ENCODE measurements at regions not wholly inside any gene's neighbourhood (a gene's known extent, or its start where the extent isn't known, plus 50 kb on each side); places are given as distances from the start of the nearest gene placed in this dataset.

DNA sequence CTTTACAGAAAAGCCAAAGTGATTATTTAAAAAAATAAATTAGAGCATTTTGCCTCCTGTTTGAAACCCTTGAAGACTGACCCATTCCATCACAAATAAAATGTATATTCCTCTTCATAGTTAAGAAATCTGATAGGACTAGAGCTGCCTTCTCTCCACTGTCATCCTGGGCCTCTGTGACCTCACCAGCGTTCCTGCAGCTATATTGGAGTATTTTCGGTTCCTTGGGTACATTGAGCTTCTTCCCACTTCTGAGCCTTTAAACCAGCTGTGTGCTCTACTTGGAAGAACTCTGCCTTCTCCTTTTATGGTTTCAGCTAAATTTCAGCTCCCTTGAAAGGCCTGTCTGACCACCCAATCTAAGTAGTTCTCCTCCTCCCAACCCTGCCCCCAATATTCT, 99.1 kb upstream of the ABCA1 start:
- TF ChIP-seq FOS (IDR thresholded peaks at IDR 0.05; ENCODE audit: borderline replicate concordance, insufficient read depth, low read length) (no peak), POLR2AphosphoS5 (IDR thresholded peaks at IDR 0.05; ENCODE audit: insufficient read depth, low read depth, low read length) (no peak), MYC (IDR thresholded peaks at IDR 0.05; ENCODE audit: low read depth, low read length) (no peak), EZH2 (IDR thresholded peaks at IDR 0.05; ENCODE audit: borderline replicate concordance, low read depth, low read length, severe bottlenecking) (no peak), POLR2A (IDR thresholded peaks at IDR 0.05; ENCODE audit: low read depth, low read length) (no peak), JUN (IDR thresholded peaks at IDR 0.05; ENCODE audit: borderline replicate concordance, insufficient read depth, insufficient read length, low read depth) (no peak), GATA2 (IDR thresholded peaks at IDR 0.05; ENCODE audit: insufficient read depth, insufficient read length, low read depth, low read length) (no peak)
- TF ChIP-seq, protein P1, sequence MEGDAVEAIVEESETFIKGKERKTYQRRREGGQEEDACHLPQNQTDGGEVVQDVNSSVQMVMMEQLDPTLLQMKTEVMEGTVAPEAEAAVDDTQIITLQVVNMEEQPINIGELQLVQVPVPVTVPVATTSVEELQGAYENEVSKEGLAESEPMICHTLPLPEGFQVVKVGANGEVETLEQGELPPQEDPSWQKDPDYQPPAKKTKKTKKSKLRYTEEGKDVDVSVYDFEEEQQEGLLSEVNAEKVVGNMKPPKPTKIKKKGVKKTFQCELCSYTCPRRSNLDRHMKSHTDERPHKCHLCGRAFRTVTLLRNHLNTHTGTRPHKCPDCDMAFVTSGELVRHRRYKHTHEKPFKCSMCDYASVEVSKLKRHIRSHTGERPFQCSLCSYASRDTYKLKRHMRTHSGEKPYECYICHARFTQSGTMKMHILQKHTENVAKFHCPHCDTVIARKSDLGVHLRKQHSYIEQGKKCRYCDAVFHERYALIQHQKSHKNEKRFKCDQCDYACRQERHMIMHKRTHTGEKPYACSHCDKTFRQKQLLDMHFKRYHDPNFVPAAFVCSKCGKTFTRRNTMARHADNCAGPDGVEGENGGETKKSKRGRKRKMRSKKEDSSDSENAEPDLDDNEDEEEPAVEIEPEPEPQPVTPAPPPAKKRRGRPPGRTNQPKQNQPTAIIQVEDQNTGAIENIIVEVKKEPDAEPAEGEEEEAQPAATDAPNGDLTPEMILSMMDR (IDR thresholded peaks at IDR 0.05; ENCODE audit: extremely low read depth in 1 of 2, insufficient read depth in 1 of 2, low read depth in 1 of 2, low read length in 2 of 2) = no peak
- TF ChIP-seq, protein P2, sequence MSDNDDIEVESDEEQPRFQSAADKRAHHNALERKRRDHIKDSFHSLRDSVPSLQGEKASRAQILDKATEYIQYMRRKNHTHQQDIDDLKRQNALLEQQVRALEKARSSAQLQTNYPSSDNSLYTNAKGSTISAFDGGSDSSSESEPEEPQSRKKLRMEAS (IDR thresholded peaks at IDR 0.05; ENCODE audit: insufficient read depth, insufficient read length) = no peak
- BruUV-seq (replicated peaks) = no TSS peak
- Histone ChIP-seq H4K20me1 (replicated peaks; ENCODE audit: control insufficient read depth, extremely low read depth, insufficient read depth, low read length) (no peaks in the 10 kb centered on the region), H3K4me3 (replicated peaks in 1 of 3; ENCODE audit: insufficient read depth in 1 of 3, low read depth in 1 of 3, low read length in 3 of 3) (no peak overlapping the region), H3K4me2 (ENCODE audit: insufficient read depth, low read length) (no peak overlapping the region), H3K36me3 (ENCODE audit: control insufficient read depth in 2 of 2, extremely low read depth in 1 of 2, insufficient read depth in 2 of 2, low read length in 2 of 2) (no peaks in the 10 kb centered on the region), H3K9me1 (replicated peaks; ENCODE audit: control insufficient read depth, extremely low read depth, insufficient read depth, low read length) (no peaks in the 10 kb centered on the region), H3K9me3 (replicated peaks; ENCODE audit: control insufficient read depth, insufficient read depth, low read length) (no peaks in the 10 kb centered on the region), H3K27me3 (ENCODE audit: control insufficient read depth in 2 of 2, insufficient read depth in 2 of 2, low read length in 2 of 2) (no peaks in the 10 kb centered on the region), H3K79me2 (ENCODE audit: control insufficient read depth, insufficient read depth, low read length) (no peaks in the 10 kb centered on the region), H3K9ac (replicated peaks; ENCODE audit: extremely low read depth, insufficient read depth, low read length) (no peak overlapping the region), H3K27ac (ENCODE audit: insufficient read depth, low read depth, low read length) (no peak overlapping the region), H3K4me1 (ENCODE audit: control insufficient read depth, extremely low read depth, insufficient read depth, low read length) (no peaks in the 10 kb centered on the region), H2AFZ (ENCODE audit: low read depth, low read length) (no peak overlapping the region)
- ChIA-PET CTCF (interaction anchor here (0.6 kb wide), 1 partner anchor 56 kb away, joined by 4 read pairs; no protein-coding TSS in a partner anchor), POLR2A (no interaction called here)
- no peak for FAIRE-seq
- no peak for DNase-seq (ENCODE audit: low read depth, low spot score)
- dilution Hi-C loops (cut with MboI; ENCODE audit: extremely low pct_ligation_motif_present, low sequenced_read_pairs) (no loop called here), intact Hi-C loops (cut with micrococcal nuclease) (no loop called here)

Data from endothelial cell of umbilical vein (primary cell).